Peyer's patch (tissue), 4 donors: ENCODE measurements at regions not wholly inside any gene's neighbourhood (a gene's known extent, or its start where the extent isn't known, plus 50 kb on each side); places are given as distances from the start of the nearest gene placed in this dataset.
"Not testable (repeated sequence)": the region's sequence is repeated elsewhere in the genome, so short reads cannot be mapped to it uniquely, and the experiment has no call there.

Experiments used
- DNase-seq, 3 donors: peaks; one replicate each; pipeline ENCODE4 v3.0.0-alpha.2; 2017 to 2019
- H3K27ac ChIP-seq, 4 donors: fragments of 200-600 bp; sonication (generic); one replicate each; pipeline ENCODE4 v1.5.1; 2016 to 2019
- H3K27me3 ChIP-seq, 2 donors: fragments of 200-600 bp; sonication (generic); one replicate each; pipeline ENCODE4 v1.5.1; 2019
- H3K36me3 ChIP-seq, 3 donors: fragments of 200-600 bp; sonication (generic); one replicate each; pipeline ENCODE4 v1.5.1; 2016 to 2019
- H3K4me1 ChIP-seq, 4 donors: fragments of 200-600 bp; sonication (generic); one replicate each; pipeline ENCODE4 v1.5.1; 2016 to 2019
- H3K4me3 ChIP-seq, 4 donors: fragments of 200-600 bp; sonication (generic); 1 replicate in 3 of 4; 2 replicates in 1 of 4; pipeline ENCODE4 v1.5.1; 2016 to 2019; ENCODE audit warnings: mild to moderate bottlenecking in 1 of 4
- H3K9me3 ChIP-seq, 4 donors: fragments of 200-600 bp; sonication (generic); one replicate each; pipeline ENCODE4 v1.5.1; 2016 to 2019; ENCODE audit warnings: mild to moderate bottlenecking in 1 of 4
- CTCF ChIP-seq, 6 experiments: fragments of 450-650 bp in 4 of 6; fragments of 200-600 bp in 2 of 6; sonication (generic) in 1 of 6; IDR thresholded peaks; one replicate each; pipeline ENCODE4 v1.5.1; 2017 to 2019; ENCODE audit warnings: antibody characterized with exemption in 6 of 6, mild to moderate bottlenecking in 3 of 6, moderate library complexity in 1 of 6
- POLR2A ChIP-seq, 2 donors: fragments of 450-650 bp; IDR thresholded peaks; one replicate each; pipeline ENCODE4 v1.5.1; 2017; ENCODE audit warnings: antibody characterized with exemption in 2 of 2, mild to moderate bottlenecking in 2 of 2, moderate library complexity in 2 of 2

- H3K4me3 ChIP-seq, result no peak overlapping the region
- H3K36me3 ChIP-seq, result no peaks in the 10 kb centered on the region
- no peaks in the 10 kb centered on the region for H3K4me1 ChIP-seq
- no peak for DNase-seq
- no peaks in the 10 kb centered on the region for H3K9me3 ChIP-seq
- H3K27me3 ChIP-seq, result no peaks in the 10 kb centered on the region
- TF ChIP-seq CTCF (IDR thresholded peaks at IDR 0.05), result no peak
- TF ChIP-seq POLR2A (IDR thresholded peaks at IDR 0.05), result no peak
- H3K27ac ChIP-seq, result no peak overlapping the region
Observed at GRCh38 chr7:68767462-68767861, 830.8 kb upstream of the AUTS2 start.

GRCh38 chr7:68770649-68771048 lies 827.6 kb upstream of the AUTS2 start:
- Histone ChIP-seq H3K27ac (no peak overlapping the region), H3K4me3 (no peak overlapping the region), H3K27me3 (no peaks in the 10 kb centered on the region), H3K36me3 (no peaks in the 10 kb centered on the region), H3K4me1 (no peaks in the 10 kb centered on the region), H3K9me3 (no peaks in the 10 kb centered on the region)
- TF ChIP-seq CTCF (IDR thresholded peaks at IDR 0.05) (no peak), POLR2A (IDR thresholded peaks at IDR 0.05) (no peak)
- no peak for DNase-seq

GRCh38 chr7:68776326-68776725 lies 821.9 kb upstream of the AUTS2 start:
- Histone ChIP-seq H3K4me1 (no peaks in the 10 kb centered on the region), H3K36me3 (no peaks in the 10 kb centered on the region), H3K27me3 (no peaks in the 10 kb centered on the region), H3K27ac (no peak overlapping the region), H3K9me3 (no peaks in the 10 kb centered on the region), H3K4me3 (no peak overlapping the region)
- TF ChIP-seq CTCF (IDR thresholded peaks at IDR 0.05), result no peak
- no peak for DNase-seq

GRCh38 chr7:68783684-68784083 lies 814.6 kb upstream of the AUTS2 start:
- Histone ChIP-seq H3K27me3 (no peaks in the 10 kb centered on the region), H3K36me3 (no peaks in the 10 kb centered on the region), H3K27ac (no peak overlapping the region), H3K9me3 (no peaks in the 10 kb centered on the region), H3K4me3 (no peak overlapping the region), H3K4me1 (no peaks in the 10 kb centered on the region)
- no peak for DNase-seq
- no peak for TF ChIP-seq CTCF (IDR thresholded peaks at IDR 0.05)
- no peak for TF ChIP-seq POLR2A (IDR thresholded peaks at IDR 0.05)

GRCh38 chr7:68785036-68785435 lies 813.2 kb upstream of the AUTS2 start:
- H3K36me3 ChIP-seq, result no peaks in the 10 kb centered on the region
- TF ChIP-seq CTCF (IDR thresholded peaks at IDR 0.05) (no peak), POLR2A (IDR thresholded peaks at IDR 0.05) (no peak)

GRCh38 chr7:68787566-68787965 lies 810.7 kb upstream of the AUTS2 start:
- H3K27ac ChIP-seq, result no peak overlapping the region
- no peak for DNase-seq
- H3K4me1 ChIP-seq, result no peaks in the 10 kb centered on the region
- no peaks in the 10 kb centered on the region for H3K27me3 ChIP-seq
- no peaks in the 10 kb centered on the region for H3K9me3 ChIP-seq
- H3K36me3 ChIP-seq, result no peaks in the 10 kb centered on the region
- TF ChIP-seq CTCF (IDR thresholded peaks at IDR 0.05) (no peak), POLR2A (IDR thresholded peaks at IDR 0.05) (no peak)
- no peak overlapping the region for H3K4me3 ChIP-seq

More at GRCh38 chr7:68785036-68785435, 813.2 kb upstream of the AUTS2 start:
- Histone ChIP-seq H3K4me3 (no peak overlapping the region), H3K27ac (no peak overlapping the region), H3K27me3 (no peaks in the 10 kb centered on the region), H3K9me3 (no peaks in the 10 kb centered on the region), H3K4me1 (no peaks in the 10 kb centered on the region)
- no peak for DNase-seq

GRCh38 chr7:68788529-68788928 lies 809.7 kb upstream of the AUTS2 start:
- H3K36me3 ChIP-seq, DNase-seq: not testable (repeated sequence)

More at GRCh38 chr7:68788529-68788928, 809.7 kb upstream of the AUTS2 start:
- not testable (repeated sequence) for H3K27ac ChIP-seq, H3K27me3 ChIP-seq, H3K4me1 ChIP-seq, H3K4me3 ChIP-seq, H3K9me3 ChIP-seq
